Fibroblast of villous mesenchyme (primary cell): ENCODE measurements at regions not wholly inside any gene's neighbourhood (a gene's known extent, or its start where the extent isn't known, plus 50 kb on each side); places are given as distances from the start of the nearest gene placed in this dataset.

Experiments
- DNase-seq: peaks from one replicate; pipeline ENCODE4 v3.0.0-alpha.2; 2010; ENCODE audit warnings: low read depth
- H3K4me3 ChIP-seq: 2 replicates; pipeline ENCODE4 v1.5.1; 2011; ENCODE audit warnings: low read depth, mild to moderate bottlenecking, low read length
- TF ChIP-seq, protein P1 (sequence below): IDR thresholded peaks from 2 replicates; pipeline ENCODE4 v1.5.1; 2012; ENCODE audit warnings: low read depth, mild to moderate bottlenecking, low read length; ENCODE audit not compliant: insufficient read depth

DNA sequence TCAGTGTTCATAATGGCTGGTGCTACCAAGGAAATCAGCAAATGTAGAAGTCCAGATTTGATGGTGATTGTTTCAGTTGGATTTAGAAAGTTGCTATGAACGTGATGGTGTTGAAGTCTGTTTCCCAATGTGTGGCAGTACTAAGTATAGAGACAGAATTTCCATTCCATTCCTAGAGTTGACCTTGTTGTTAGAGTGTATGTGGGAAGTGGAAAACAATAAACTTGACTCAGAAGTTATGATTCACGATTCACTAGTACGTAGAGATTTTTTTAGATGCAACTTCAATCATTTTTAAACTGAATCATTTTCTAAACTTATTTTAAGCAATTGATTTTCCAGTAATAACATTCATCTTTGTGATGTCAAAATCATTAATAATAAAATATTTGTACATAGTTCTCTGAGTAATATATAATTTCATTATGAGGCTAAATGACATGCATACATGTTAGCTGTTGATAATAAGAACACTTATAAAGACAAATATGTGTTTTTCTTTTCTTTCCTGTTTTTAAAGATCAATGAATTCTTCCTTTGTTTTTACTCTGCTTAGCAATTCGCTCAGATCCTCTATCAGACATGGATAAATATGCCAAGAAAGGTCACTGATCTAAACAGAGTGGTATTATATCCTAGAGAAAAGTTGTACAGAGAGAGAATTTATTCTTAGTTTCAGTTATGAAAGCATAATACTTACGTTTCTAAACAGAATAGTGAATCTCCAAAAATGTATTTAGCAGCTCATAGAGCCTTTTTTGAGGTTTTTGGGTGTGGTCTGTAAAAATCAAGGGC, 108.8 kb upstream of the GPR149 start:
- TF ChIP-seq, protein P1, sequence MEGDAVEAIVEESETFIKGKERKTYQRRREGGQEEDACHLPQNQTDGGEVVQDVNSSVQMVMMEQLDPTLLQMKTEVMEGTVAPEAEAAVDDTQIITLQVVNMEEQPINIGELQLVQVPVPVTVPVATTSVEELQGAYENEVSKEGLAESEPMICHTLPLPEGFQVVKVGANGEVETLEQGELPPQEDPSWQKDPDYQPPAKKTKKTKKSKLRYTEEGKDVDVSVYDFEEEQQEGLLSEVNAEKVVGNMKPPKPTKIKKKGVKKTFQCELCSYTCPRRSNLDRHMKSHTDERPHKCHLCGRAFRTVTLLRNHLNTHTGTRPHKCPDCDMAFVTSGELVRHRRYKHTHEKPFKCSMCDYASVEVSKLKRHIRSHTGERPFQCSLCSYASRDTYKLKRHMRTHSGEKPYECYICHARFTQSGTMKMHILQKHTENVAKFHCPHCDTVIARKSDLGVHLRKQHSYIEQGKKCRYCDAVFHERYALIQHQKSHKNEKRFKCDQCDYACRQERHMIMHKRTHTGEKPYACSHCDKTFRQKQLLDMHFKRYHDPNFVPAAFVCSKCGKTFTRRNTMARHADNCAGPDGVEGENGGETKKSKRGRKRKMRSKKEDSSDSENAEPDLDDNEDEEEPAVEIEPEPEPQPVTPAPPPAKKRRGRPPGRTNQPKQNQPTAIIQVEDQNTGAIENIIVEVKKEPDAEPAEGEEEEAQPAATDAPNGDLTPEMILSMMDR: no peak
- no peak overlapping the region for H3K4me3 ChIP-seq
- peak; percentile 41 for DNase-seq

DNA sequence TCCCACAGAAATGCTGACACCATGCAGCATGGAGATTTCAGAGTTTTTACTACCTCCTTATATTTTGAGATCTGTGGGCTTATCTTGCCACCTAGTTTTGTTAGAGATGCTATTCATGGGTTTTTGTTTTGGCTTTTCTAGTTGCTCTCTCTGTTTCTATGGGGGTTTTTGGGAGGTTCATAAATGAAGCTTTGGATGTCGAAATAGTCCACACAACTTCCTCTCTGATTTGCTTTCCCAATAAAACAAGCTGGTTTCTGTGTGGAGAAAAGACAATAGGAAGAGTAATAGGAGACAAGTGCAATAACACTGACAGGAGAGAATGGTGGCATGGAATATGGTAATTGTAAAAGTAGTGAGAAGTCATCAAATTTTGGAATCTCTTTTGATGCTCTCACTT, 106.8 kb upstream of the GPR149 start:
- no peak overlapping the region for H3K4me3 ChIP-seq
- DNase-seq: no peak
- TF ChIP-seq, protein P1: no peak

DNA sequence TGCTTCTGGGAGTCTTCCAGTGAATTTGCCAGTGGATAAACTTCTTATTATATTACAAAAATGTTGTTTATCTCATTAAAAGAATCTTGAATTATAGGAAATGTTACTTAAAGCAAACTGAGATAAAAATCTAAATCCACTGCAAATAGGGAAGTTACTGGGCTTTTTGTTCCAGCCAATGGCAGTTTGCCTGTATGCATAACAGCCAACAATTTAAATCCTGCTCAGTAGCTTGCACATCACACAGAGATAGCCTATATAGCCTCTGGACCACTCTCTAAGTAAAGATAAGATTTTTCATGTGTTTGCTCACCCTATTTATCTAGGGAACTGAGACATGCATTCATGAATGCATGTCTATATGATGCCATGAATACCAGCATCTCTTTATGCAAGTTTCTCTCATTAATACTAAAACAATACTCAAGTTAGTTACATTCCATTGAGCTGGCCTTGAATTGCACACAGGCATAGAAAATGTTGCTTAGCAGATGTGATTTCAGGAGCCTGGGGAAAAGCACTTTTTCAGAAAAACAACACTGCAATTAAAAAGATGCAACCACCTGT, 92.1 kb upstream of the GPR149 start:
- TF ChIP-seq, protein P1: no peak
- DNase-seq: no peak
- H3K4me3 ChIP-seq: no peak overlapping the region

DNA sequence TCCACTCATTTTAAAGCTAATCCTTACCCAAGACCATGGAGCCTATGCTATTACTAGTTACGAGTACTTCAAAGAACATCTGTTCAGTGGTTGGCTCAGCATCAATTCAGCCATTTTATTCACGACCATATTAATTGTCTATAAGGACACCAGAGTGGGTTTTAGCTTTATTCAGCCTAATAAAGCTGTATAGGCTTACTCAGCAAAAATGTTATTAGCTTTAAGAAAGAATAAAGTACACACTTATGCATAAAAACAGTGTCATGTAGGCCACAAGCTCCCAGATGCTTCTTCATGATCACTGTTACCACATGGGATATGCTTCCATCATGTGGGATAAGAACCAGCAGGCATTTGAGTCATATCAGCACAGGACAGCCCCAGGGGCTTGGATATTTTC, 87.4 kb upstream of the GPR149 start:
- DNase-seq: no peak
- TF ChIP-seq, protein P1: no peak
- H3K4me3 ChIP-seq: no peak overlapping the region

DNA sequence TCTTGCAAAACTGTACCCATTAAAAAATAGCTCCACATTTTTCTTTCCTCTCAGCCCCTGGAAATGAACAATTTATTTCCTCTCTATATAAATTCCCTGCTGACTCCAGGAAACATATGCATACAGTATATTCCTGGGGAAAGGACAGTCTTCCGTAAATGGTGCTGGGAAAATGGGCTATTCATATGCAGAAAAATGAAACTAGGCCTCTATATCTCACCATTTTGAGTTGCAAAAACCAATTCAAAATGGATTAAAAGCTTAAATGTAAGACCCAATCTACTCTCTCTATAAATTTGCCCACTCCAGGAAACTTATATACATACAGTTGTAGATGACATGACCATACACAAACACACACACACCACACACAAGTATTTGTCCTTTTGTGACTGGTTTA, 85.9 kb upstream of the GPR149 start:
- H3K4me3 ChIP-seq: no peak overlapping the region
- TF ChIP-seq, protein P1: no peak
- no peak for DNase-seq

DNA sequence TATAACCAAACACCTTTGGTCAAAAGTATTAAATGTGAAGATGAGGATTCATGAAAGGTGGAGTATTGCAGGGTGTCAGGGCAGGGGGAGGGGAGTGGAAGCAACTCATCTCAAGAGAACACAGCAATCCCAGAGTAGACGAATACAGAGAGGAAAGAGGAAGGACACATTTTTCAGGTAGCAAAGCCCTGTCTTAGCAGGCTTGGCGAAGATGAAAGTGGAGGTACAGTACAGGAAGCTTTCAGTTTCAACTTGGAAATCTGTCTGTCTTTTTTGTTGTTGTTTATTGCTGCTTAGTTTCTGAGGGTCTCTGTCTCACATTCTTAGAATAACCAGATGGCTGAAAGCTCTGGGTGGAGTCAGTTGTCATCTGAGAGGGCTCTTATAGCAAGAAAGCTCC, 80.8 kb upstream of the GPR149 start:
- H3K4me3 ChIP-seq: no peak overlapping the region
- TF ChIP-seq, protein P1: no peak

More for the DNA sequence above, 80.8 kb upstream of the GPR149 start:
- no peak for DNase-seq
